ENCODE measurements at regions not wholly inside any gene's neighbourhood (a gene's known extent, or its start where the extent isn't known, plus 50 kb on each side); places are given as distances from the start of the nearest gene placed in this dataset.

DNA sequence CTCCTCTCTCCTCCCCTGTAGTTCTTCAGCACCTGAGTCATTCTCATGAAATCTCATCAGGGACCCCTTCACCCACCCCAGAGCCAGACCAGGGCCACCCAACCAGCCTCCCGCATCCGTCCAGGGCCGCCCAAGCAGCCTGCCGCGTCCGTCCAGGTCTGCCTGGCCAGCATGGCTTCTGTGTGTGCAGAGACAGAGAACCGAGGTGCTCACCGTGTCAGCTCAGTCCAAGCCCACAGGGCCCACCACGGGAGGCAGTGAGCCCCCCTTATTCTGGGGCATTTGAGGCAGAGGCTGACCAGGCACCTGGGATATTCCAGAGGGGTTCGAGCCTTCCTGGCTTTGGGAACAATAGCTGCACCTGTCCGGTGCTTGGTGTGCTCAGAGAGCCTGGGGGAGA lies 1117.3 kb downstream of the BRD1 start:
- Histone ChIP-seq H3K4me3 (no peak overlapping the region), H3K9me3 (peaks cover 0 to under 1% (median 0%) of the 10 kb centered on the region in 12 donors), H3K27ac (no peak overlapping the region), H3K36me3 (no peaks in the 10 kb centered on the region), H3K27me3 (peaks cover 0 to 1% (median 0%) of the 10 kb centered on the region in 9 donors), H3K4me1 (no peaks in the 10 kb centered on the region)
- no peak for ATAC-seq
- TF ChIP-seq, protein P1, sequence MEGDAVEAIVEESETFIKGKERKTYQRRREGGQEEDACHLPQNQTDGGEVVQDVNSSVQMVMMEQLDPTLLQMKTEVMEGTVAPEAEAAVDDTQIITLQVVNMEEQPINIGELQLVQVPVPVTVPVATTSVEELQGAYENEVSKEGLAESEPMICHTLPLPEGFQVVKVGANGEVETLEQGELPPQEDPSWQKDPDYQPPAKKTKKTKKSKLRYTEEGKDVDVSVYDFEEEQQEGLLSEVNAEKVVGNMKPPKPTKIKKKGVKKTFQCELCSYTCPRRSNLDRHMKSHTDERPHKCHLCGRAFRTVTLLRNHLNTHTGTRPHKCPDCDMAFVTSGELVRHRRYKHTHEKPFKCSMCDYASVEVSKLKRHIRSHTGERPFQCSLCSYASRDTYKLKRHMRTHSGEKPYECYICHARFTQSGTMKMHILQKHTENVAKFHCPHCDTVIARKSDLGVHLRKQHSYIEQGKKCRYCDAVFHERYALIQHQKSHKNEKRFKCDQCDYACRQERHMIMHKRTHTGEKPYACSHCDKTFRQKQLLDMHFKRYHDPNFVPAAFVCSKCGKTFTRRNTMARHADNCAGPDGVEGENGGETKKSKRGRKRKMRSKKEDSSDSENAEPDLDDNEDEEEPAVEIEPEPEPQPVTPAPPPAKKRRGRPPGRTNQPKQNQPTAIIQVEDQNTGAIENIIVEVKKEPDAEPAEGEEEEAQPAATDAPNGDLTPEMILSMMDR (IDR thresholded peaks at IDR 0.05): no peak
- TF ChIP-seq POLR2A (IDR thresholded peaks at IDR 0.05): no peak
- 67 to 77% (median 74%) methylated on average over 10 to 11 of the region's 11 CpGs for WGBS, 4 donors
- intact Hi-C loops (cut with DNase I): no loop called here
- DNase-seq: peak in 1 of 5 donors; percentile 34

DNA sequence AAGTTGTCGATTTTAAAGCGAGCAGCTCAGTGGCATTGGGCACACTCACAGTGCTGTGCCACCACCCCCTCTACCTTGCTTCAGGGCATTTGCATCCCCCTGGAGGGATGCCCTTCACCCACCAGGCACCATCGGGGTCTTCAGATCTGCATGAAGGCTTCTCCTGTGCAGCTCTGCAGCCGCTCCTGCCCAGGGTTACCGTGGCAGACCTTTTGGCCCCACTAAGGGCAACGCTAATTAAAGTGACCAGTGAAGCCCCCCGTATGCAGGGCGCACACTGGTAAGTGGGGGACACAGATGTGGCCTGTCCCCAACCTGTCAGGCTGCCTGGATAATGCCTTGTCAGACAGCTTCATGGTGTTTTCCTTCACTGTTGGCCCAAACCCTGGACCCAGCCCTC lies 1117.7 kb downstream of the BRD1 start:
- intact Hi-C loops (cut with DNase I): no loop called here
- Histone ChIP-seq H3K27ac (no peak overlapping the region), H3K4me3 (no peak overlapping the region), H3K4me1 (no peaks in the 10 kb centered on the region), H3K9me3 (no peaks in the 10 kb centered on the region), H3K27me3 (peaks cover 0 to 6% (median 0%) of the 10 kb centered on the region in 9 donors), H3K36me3 (no peaks in the 10 kb centered on the region)
- WGBS, 4 donors: 71 to 85% (median 81%) methylated on average over 5 to 8 of the region's 8 CpGs
- TF ChIP-seq, protein P1 (IDR thresholded peaks at IDR 0.05): no peak
- TF ChIP-seq POLR2A (IDR thresholded peaks at IDR 0.05): no peak
- no peak for ATAC-seq
- peak in 1 of 5 donors; percentile 42 for DNase-seq

DNA sequence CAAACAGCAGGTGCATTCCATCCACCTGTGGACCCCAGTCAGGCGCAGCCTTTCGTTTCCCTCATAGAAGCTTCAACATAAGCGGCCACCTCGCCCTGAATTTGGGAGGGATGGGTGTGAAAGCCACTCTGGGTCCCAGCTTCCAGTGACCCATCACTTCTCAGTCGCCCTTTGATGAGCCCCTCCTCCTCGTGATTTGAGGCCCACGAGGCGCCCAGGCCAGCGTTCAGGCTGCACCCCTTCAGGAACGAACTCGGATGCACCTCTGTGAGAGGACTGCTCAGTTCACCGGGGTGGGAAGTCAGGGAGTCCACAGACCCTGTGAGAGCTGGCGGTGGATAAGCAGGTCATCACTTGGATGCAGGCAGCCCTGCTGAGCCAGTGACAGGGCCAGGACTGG lies 1118.2 kb downstream of the BRD1 start:
- ATAC-seq: no peak
- Histone ChIP-seq H3K9me3 (no peaks in the 10 kb centered on the region), H3K27me3 (peaks cover 0 to 6% (median 0%) of the 10 kb centered on the region in 9 donors), H3K27ac (no peak overlapping the region), H3K4me1 (no peaks in the 10 kb centered on the region), H3K36me3 (no peaks in the 10 kb centered on the region), H3K4me3 (no peak overlapping the region)
- no peak for TF ChIP-seq POLR2A (IDR thresholded peaks at IDR 0.05)
- TF ChIP-seq, protein P1 (IDR thresholded peaks at IDR 0.05): no peak
- peak in 1 of 5 donors; percentile 47 for DNase-seq
- intact Hi-C loops (cut with DNase I): no loop called here
- WGBS, 4 donors: 81 to 86% (median 83%) methylated on average over 12 to 13 of the region's 13 CpGs

DNA sequence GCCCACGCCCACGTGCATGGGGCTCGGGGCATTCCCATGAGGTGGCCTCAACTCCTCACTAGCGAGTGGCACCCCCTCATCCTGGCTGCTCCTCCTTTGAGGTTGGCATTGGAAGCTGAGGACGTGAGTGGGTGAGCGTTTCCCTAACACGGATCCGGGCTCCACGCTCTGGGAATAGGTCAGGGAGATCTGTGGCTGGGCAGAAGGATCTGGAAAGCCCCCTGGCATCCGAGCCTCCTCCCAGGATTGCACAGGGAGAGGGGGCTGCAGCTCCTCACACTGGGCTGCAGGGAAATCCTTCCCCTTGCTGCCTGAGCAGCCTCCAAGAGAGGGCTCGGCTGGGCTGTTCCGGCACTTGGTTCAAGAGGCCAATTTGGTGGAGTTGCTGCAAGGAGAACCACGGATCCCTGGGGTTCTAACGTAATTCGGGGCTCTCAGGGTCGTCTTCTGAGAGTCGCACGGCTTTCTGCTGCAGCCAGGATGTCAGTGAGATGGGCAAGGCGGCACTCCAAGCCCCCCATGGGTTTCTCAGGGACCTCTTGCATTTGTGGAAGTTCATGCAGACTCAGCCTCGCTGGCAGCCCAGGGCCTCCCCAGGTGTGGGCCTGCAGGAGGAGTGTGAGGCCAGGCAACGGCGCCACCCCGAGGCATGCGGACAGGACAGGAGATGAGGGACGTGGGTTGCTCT lies 1119.0 kb downstream of the BRD1 start:
- intact Hi-C loops (cut with DNase I): no loop called here
- 60 to 79% (median 76%) methylated on average over 13 to 25 of the region's 25 CpGs for WGBS, 4 donors
- ATAC-seq (no peak), DNase-seq (peak in 1 of 5 donors; percentile 35)
- no peak overlapping the region for H3K4me3 ChIP-seq
- H3K27ac ChIP-seq: no peak overlapping the region
- H3K4me1 ChIP-seq: no peaks in the 10 kb centered on the region
- H3K27me3 ChIP-seq: peaks cover 0 to 6% (median 0%) of the 10 kb centered on the region in 9 donors
- TF ChIP-seq, protein P1 (IDR thresholded peaks at IDR 0.05): no peak
- TF ChIP-seq POLR2A (IDR thresholded peaks at IDR 0.05): no peak
- no peaks in the 10 kb centered on the region for H3K36me3 ChIP-seq
- no peaks in the 10 kb centered on the region for H3K9me3 ChIP-seq

Measured in heart left ventricle (tissue), 16 donors.